ENCODE measurements at regions not wholly inside any gene's neighbourhood (a gene's known extent, or its start where the extent isn't known, plus 50 kb on each side); places are given as distances from the start of the nearest gene placed in this dataset.

- no peak for DNase-seq
Measured at GRCh38 chr12:14283489-14284144, 81.9 kb upstream of the ATF7IP start.

- no peak for DNase-seq
Measured at GRCh38 chr12:14284184-14284722, 81.2 kb upstream of the ATF7IP start.

- no peak for DNase-seq
Measured at GRCh38 chr12:14289601-14290000, 75.9 kb upstream of the ATF7IP start.

GRCh38 chr12:14290951-14291350 is 74.5 kb upstream of the ATF7IP start:
- no peak for DNase-seq

- DNase-seq, result no peak
Measured at GRCh38 chr12:14303661-14304155, 61.8 kb upstream of the ATF7IP start.

- no peak for DNase-seq
Measured at GRCh38 chr12:14307004-14307403, 58.5 kb upstream of the ATF7IP start.

GRCh38 chr12:14308516-14308915 is 57.0 kb upstream of the ATF7IP start:
- DNase-seq, result no peak

GRCh38 chr12:14310866-14311265 is 54.6 kb upstream of the ATF7IP start:
- no peak for DNase-seq

GRCh38 chr12:14313379-14314138 is 51.9 kb upstream of the ATF7IP start:
- DNase-seq, result no peak

GRCh38 chr12:14314801-14315200 is 50.7 kb upstream of the ATF7IP start:
- no peak for DNase-seq

GRCh38 chr12:14315501-14315900 is 50.0 kb upstream of the ATF7IP start:
- no peak for DNase-seq

Data from NCI-H82 (cell line).